ENCODE measurements at regions not wholly inside any gene's neighbourhood (a gene's known extent, or its start where the extent isn't known, plus 50 kb on each side); places are given as distances from the start of the nearest gene placed in this dataset.
"Not testable (repeated sequence)": the region's sequence is repeated elsewhere in the genome, so short reads cannot be mapped to it uniquely, and the experiment has no call there.

DNA sequence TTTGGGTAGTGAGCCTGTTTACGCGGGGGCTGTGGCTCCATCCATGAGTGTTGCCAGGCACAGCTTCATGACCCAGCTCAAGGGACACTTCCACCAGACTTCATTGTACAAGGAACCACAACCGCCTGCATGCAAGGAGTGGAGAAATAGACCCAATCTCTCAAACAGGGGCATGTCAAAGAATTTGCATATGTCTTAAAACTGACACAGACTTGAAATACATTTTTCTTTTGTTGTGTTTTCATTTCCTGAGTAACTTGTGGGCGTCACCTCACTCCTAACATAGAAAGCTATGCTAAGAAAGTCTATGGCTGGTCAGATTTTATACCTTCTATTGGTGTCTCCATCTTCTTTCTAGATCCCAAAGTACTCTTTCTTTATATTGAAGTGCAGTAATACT, 266.2 kb upstream of the RNF32 start:
- no peak for FAIRE-seq

- FAIRE-seq, result not testable (repeated sequence)
Measured at GRCh38 chr7:156369929-156370328, 270.6 kb upstream of the RNF32 start.

GRCh38 chr7:156368053-156368843, 272.3 kb upstream of the RNF32 start:
- FAIRE-seq, result no peak

DNA sequence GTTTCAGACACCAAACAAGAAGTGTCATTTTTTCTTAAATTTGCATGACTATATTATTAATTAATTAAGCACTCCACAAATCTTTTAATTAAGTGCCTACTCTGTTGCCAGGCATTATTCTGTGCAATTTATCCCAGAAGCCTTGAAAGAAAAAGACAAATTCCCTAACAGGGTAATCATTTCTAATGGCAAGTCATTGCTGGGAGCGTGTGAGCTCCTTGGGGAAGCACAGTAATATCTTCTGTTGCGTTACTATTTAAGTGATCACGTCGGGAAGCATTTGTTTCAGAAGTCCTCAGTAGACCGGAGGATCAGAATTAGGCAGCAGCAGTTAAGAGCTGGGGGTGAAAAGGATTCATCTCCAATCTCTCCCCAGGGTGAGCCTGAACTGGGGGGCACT, 276.8 kb upstream of the RNF32 start:
- no peak for FAIRE-seq

GRCh38 chr7:156360835-156361234, 279.7 kb upstream of the RNF32 start:
- FAIRE-seq, result no peak

DNA sequence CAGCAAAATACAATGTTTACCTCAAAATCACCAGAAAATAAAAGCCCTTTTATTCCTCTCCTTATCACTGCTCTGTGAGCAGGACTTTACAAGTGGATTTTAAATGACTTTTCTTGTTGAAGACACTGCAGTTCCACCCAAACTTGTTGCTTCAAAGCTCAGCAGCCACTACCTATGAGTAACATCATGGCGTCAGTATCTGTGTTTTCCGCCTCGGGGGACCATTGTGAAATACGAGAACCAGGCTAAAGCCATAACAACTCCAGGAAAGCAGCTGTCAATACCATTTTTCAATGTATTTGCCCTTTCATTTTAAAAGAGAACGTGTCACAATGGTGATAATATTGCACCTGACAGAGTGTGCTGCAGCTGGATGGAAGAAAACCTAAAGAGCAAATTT, 284.0 kb upstream of the RNF32 start:
- no peak for FAIRE-seq

DNA sequence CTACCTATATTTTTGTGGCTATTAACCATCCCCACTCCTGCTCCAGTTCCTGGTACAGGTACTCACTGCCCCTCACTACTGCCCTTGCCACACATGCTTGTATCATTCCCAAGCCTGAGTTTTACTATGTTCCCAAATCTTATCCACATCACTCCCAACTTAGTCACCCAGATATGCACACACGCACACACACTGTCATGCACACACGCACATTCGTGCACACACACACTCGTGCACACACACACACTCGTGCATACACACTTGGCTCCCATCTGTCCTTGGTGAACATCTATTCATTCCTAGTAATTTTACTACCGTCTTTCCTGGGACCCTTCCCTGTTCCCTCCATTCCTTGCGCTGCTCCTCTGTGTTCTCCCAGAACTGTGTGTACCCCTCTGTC, 287.2 kb upstream of the RNF32 start:
- no peak for FAIRE-seq

DNA sequence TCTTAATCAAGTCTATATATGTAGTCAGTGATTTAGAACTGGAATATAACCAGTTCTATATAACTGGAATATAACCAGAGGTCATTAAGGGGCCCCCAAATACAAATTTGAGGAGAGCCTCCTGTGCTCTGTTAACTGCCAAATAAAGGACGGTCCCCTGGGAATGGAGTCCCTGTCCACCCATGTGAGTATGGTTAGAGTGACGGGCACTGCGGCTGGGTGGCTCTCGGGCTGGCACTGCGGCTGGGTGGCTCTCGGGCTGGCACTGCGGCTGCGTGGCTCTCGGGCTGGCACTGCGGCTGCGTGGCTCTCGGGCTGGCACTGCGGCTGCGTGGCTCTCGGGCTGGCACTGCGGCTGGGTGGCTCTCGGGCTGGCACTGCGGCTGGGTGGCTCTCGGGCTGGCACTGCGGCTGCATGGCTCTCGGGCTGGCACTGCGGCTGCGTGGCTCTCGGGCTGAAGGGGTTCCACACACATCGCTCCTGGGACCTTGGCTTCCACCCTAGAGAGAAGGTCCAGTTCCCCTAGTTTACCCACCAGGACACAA, 292.8 kb upstream of the RNF32 start:
- not testable (repeated sequence) for FAIRE-seq

DNA sequence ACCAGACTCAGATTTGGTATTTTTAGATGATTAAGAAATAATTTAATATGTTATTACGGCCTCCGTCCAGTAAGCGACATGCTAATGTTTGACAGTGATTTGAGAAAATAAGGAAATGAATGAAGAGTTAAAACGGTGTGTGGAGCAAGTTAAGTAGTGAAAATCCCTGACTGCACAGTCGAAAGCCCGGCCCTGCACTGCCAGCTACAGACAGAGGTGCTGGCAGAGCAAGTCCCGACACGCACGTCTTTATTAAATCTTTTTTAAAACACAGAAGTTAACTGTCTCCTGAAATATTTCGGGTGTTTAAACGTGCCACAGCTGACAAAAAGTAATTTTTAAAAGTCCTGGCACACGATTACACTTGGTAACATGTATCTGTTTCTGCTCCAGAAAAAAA, 293.4 kb upstream of the RNF32 start:
- FAIRE-seq, result no peak

DNA sequence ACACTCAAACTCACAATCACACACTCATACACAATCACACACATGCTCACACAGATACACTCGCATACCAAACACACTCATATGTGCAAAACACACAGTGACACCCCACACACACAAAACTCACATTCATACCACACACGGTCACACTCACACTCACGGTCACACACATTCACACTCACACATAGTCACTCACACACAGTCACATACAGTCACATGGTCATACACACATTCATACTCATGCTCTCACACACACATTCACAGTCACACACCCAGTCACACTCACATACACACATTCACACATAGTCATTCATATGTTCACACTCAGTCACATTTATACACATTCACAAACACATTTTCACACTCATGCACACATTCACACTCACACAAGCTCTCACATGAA, 296.0 kb upstream of the RNF32 start:
- FAIRE-seq, result no peak

DNA sequence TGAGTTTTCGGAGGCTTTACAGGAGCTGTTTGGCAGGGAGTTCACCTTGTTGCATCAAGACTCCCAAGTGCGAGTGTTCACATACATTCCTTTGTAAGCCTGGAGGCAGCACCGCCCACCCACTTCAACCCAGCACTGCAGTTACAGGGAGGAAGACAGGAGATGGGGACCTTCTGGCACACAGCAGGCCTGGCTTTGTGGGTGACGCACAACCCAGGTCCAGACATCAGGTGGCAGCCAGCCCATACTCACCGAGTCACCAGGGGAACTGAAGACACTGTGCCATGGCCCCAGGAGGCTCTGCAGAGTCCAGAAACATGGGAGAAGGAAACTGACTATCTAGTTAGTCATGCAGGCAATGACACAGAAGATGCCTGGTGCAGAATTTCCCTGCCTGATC, 305.9 kb upstream of the RNF32 start:
- FAIRE-seq, result no peak

GRCh38 chr7:156327916-156328315, 312.7 kb upstream of the RNF32 start:
- FAIRE-seq, result no peak

- no peak for FAIRE-seq
Measured at GRCh38 chr7:156327474-156327873, 313.1 kb upstream of the RNF32 start.

- no peak for FAIRE-seq
Measured at GRCh38 chr7:156324201-156324600, 316.4 kb upstream of the RNF32 start.

DNA sequence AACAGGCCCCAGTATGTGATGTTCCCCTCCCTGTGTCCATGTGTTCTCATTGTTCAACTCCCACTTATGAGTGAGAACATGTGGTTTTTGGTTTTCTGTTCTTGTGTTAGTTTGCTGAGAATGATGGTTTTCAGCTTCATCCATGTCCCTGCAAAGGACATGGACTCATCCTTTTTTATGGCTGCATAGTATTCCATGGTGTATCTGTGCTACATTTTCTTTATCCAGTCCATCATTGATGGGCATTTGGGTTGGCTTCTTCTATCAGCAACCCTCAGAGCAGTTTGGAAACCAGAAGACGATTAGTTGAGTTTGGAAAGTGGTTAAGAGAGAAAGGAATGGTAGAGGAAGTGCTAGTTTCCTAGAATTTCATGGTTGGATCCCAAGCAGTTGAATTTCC, 319.1 kb upstream of the RNF32 start:
- not testable (repeated sequence) for FAIRE-seq

DNA sequence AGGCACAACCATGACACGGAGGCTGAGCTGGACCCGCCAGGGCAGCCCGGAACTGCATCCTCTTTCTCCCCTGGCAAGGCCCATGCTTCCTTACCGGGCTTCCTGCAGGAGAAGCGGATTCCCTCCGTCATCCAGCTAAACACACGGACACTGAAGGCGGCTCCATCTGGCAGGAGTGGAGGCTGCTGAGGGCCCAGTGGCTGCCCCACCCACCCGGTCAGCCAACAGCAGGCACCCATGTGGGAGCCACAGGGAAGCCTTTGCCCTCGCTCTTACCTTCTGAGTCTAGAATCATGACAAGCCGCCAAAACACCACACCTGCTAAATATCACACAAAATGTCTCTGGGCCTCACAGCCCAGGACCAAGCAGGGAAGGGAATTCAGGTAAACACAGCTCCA, 321.6 kb upstream of the RNF32 start:
- FAIRE-seq, result no peak

DNA sequence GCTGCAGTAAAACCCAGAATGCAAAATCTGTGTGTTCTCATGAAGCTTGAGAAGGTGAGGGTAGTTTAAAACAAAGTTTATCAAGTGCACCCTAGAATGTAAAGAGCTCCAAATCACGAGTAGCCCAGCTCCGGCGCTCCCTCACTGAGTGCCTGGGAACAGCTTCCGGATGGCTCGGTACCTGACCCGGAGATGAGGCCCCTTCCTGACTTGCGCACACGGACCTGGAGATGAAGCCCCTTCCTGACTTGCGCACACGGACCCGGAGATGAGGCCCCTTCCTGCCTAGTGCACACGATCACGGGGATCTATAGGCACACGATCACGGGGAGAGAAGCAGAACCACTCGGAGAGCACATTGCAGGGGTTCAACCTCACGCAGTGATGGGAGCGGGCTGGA, 322.1 kb upstream of the RNF32 start:
- no peak for FAIRE-seq

DNA sequence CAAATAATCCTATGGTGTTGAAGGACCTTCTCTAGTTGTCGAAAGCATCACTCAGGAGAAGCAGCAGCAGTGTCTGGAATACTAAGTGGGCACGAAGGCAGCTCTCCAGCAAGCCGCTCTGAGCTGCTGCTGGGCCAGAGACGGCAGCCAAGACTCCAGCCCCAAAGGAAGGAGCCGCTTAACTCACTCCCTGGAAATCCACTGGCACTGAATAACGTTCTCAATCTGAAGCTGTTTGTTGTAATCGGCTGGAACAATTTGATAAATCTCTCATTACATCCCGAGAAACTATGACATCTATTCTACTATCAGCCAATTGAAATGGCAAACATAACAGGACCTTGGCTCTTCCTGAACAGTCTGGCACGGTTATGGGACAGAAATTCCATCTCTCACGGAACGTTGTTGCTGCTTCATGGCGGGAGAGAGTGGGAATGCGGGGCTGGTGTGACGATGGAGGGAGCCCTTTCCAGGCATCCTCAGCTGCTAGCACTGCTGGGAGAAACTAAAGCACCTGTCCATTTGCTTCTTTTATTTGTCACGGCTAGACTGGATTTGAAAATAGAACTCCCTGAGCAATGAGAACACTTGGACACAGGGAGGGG, 331.5 kb upstream of the RNF32 start:
- FAIRE-seq, result no peak

GRCh38 chr7:156307193-156307592, 333.4 kb upstream of the RNF32 start:
- FAIRE-seq, result no peak

DNA sequence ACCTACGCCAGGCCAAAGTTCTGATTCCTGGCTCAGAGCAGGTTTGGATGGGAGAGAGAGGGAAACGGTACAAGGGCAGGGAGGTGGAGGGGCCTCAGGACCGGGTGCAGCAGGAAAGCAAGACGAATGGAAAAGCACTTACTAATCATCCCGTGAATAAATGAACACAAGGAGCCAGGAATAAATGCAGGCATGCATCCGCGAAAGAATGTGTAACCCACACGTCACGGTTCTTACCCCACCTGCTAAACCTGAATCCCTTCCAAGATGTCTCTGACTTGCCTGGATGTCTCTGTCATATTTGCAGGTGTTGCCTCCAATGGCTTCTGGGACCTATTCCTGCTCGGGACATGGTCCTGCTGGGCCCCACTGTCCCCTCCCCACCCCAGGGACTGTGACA, 335.2 kb upstream of the RNF32 start:
- FAIRE-seq, result no peak

DNA sequence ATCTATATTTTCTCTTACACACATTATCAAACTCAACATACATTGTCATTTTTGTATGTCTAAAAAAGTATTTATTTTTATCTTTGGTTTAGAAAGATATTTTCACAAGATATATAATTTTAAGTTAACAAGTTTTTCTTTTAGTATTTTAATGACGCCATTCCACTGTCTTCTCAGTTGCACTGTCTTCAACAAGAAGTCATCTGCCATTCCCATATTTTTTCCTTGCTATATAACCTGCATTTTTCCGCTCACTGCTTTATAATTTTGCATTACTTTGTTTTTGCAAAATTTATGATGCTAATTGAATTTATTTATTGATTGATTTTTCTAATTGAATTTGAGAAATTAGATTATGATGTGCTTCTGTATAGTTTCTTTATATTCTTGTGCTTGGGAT, 357.8 kb upstream of the RNF32 start:
- FAIRE-seq, result no peak

- no peak for FAIRE-seq
Measured at GRCh38 chr7:156279635-156280034, 360.9 kb upstream of the RNF32 start.

- no peak for FAIRE-seq
Measured at GRCh38 chr7:156275292-156275691, 365.3 kb upstream of the RNF32 start.

DNA sequence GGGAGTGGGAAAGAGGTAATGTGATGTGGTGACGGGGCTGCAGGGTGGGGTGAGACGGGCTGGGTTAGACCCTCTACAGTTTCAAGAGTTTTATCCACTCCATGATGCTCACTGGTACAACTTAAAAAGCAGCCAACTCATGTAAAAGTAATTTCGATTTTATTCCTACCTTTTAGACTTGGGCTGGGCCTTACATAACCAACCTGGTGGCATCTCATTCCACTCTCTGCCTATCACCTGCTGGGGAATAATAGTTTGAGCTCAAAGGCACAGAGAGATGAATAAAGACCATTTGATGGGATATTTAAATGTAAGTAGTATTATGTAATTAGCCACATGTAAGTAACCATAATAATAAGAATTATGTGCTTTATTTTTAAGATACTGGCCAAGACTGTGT, 366.0 kb upstream of the RNF32 start:
- no peak for FAIRE-seq

DNA sequence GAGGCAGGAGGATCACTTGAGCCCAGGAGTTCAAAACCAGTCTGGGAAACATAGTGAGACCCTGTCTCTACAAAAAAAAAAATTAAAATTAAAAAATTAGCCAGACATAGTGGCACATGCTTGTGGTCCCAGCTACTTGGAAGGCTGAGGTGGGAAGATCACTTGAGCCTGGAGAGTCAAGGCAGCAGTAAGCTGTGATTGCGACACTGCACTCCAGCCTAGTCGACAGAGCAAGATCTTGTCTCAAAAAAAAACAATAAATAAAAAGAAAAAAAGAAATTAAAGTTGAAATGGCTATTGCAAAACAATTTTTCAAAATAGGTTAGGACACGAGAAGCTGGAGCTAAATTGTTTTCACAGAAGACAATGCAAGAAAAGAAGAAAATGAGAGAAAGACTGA, 379.0 kb upstream of the RNF32 start:
- no peak for FAIRE-seq

All from TTC549 (cell line).